HEK293 (cell line): ENCODE measurements at regions not wholly inside any gene's neighbourhood (a gene's known extent, or its start where the extent isn't known, plus 50 kb on each side); places are given as distances from the start of the nearest gene placed in this dataset.

Experiments
- TF ChIP-seq, protein P1 (sequence below): fragments of 450-650 bp; formaldehyde crosslinking; IDR thresholded peaks from 2 replicates; pipeline ENCODE4 v1.5.1; 2016; ENCODE audit warnings: missing biosample characterization, missing genetic modification characterization
- TF ChIP-seq, protein P2 (sequence below): fragments of 450-650 bp; formaldehyde crosslinking; IDR thresholded peaks from 2 replicates; pipeline ENCODE4 v1.5.1; 2016; ENCODE audit warnings: missing biosample characterization, missing genetic modification characterization

- TF ChIP-seq, protein P1, sequence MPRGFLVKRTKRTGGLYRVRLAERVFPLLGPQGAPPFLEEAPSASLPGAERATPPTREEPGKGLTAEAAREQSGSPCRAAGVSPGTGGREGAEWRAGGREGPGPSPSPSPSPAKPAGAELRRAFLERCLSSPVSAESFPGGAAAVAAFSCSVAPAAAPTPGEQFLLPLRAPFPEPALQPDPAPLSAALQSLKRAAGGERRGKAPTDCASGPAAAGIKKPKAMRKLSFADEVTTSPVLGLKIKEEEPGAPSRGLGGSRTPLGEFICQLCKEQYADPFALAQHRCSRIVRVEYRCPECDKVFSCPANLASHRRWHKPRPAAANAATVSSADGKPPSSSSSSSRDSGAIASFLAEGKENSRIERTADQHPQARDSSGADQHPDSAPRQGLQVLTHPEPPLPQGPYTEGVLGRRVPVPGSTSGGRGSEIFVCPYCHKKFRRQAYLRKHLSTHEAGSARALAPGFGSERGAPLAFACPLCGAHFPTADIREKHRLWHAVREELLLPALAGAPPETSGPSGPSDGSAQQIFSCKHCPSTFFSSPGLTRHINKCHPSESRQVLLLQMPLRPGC (tag by site-specific recombination) = no peak
- TF ChIP-seq, protein P2, sequence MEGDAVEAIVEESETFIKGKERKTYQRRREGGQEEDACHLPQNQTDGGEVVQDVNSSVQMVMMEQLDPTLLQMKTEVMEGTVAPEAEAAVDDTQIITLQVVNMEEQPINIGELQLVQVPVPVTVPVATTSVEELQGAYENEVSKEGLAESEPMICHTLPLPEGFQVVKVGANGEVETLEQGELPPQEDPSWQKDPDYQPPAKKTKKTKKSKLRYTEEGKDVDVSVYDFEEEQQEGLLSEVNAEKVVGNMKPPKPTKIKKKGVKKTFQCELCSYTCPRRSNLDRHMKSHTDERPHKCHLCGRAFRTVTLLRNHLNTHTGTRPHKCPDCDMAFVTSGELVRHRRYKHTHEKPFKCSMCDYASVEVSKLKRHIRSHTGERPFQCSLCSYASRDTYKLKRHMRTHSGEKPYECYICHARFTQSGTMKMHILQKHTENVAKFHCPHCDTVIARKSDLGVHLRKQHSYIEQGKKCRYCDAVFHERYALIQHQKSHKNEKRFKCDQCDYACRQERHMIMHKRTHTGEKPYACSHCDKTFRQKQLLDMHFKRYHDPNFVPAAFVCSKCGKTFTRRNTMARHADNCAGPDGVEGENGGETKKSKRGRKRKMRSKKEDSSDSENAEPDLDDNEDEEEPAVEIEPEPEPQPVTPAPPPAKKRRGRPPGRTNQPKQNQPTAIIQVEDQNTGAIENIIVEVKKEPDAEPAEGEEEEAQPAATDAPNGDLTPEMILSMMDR (tag by site-specific recombination) = no peak
Observed at GRCh38 chr17:70995997-70996396, 826.7 kb downstream of the KCNJ2 start.
